ENCODE measurements at regions not wholly inside any gene's neighbourhood (a gene's known extent, or its start where the extent isn't known, plus 50 kb on each side); places are given as distances from the start of the nearest gene placed in this dataset.

DNA sequence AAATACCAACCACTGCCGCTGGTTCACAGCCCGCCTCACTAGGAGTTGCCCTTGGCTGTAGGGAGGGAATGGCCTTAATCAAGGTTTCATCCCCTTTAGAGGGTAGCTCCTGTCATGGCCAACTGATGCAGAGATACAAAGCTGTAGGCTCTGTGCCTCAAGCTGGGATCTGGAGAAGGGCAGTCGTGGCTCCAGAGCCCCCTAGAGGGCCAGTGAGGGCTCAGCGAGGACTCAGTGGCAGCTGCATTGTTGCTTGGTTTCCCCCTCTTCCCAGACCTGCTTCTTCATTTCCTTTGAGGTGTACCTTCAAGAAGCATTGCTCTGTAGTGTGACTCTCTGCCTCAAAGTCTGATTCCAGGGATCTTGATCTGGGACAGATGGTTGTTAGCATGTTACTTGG lies 302.1 kb downstream of the LPIN1 start:
- WGBS, 2 donors = 61 to 76% methylated on average over 4 of the region's 4 CpGs
- no peak for DNase-seq
- Histone ChIP-seq H3K9me3 (no peaks in the 10 kb centered on the region), H3K27me3 (no peaks in the 10 kb centered on the region), H3K36me3 (no peaks in the 10 kb centered on the region), H3K4me1 (no peaks in the 10 kb centered on the region), H3K27ac (no peak overlapping the region), H3K4me3 (no peak overlapping the region)
- intact Hi-C loops (cut with DNase I) = no loop called here
- TF ChIP-seq POLR2A (IDR thresholded peaks at IDR 0.05) (no peak), POLR2AphosphoS5 (IDR thresholded peaks at IDR 0.05) (no peak), EP300 (IDR thresholded peaks at IDR 0.05) (no peak)
- TF ChIP-seq, protein P1, sequence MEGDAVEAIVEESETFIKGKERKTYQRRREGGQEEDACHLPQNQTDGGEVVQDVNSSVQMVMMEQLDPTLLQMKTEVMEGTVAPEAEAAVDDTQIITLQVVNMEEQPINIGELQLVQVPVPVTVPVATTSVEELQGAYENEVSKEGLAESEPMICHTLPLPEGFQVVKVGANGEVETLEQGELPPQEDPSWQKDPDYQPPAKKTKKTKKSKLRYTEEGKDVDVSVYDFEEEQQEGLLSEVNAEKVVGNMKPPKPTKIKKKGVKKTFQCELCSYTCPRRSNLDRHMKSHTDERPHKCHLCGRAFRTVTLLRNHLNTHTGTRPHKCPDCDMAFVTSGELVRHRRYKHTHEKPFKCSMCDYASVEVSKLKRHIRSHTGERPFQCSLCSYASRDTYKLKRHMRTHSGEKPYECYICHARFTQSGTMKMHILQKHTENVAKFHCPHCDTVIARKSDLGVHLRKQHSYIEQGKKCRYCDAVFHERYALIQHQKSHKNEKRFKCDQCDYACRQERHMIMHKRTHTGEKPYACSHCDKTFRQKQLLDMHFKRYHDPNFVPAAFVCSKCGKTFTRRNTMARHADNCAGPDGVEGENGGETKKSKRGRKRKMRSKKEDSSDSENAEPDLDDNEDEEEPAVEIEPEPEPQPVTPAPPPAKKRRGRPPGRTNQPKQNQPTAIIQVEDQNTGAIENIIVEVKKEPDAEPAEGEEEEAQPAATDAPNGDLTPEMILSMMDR (IDR thresholded peaks at IDR 0.05) = no peak

DNA sequence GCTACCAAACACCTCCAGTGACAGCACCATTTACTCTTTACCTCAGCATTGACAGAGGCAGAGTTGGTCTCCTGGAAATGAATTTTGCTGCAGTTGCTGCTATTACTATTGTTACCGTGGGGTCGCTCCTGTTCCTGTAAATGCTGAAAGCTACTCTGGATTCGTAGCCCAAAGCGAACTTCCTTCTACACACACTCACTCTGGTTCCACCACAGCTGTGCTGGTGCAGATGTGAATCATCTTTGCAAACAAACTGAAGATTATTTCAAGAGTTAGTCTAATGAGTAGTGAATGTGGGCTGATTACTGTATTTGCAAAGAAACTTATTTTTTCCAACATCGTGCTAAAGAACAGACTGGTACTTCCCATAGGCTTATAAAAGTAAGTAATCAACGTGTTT lies 304.0 kb downstream of the LPIN1 start:
- Histone ChIP-seq H3K36me3 (no peaks in the 10 kb centered on the region), H3K4me1 (no peaks in the 10 kb centered on the region), H3K27me3 (no peaks in the 10 kb centered on the region), H3K9me3 (no peaks in the 10 kb centered on the region), H3K4me3 (no peak overlapping the region), H3K27ac (no peak overlapping the region)
- DNase-seq = no peak
- intact Hi-C loops (cut with DNase I) = no loop called here
- TF ChIP-seq, protein P1 (IDR thresholded peaks at IDR 0.05) = no peak
- TF ChIP-seq POLR2AphosphoS5 (IDR thresholded peaks at IDR 0.05) = no peak
- TF ChIP-seq EP300 (IDR thresholded peaks at IDR 0.05) = no peak
- TF ChIP-seq POLR2A (IDR thresholded peaks at IDR 0.05) = no peak
- 44 to 47% methylated on average over 6 of the region's 6 CpGs for WGBS, 2 donors

- WGBS, 2 donors = 82 to 89% methylated on average over 2 of the region's 2 CpGs
- Histone ChIP-seq H3K4me3 (no peak overlapping the region), H3K36me3 (no peaks in the 10 kb centered on the region), H3K27ac (no peak overlapping the region), H3K27me3 (no peaks in the 10 kb centered on the region), H3K4me1 (no peaks in the 10 kb centered on the region), H3K9me3 (no peaks in the 10 kb centered on the region)
- TF ChIP-seq, protein P1 (IDR thresholded peaks at IDR 0.05) = no peak
- TF ChIP-seq EP300 (IDR thresholded peaks at IDR 0.05) (no peak), POLR2A (IDR thresholded peaks at IDR 0.05) (no peak), POLR2AphosphoS5 (IDR thresholded peaks at IDR 0.05) (no peak)
- intact Hi-C loops (cut with DNase I) = no loop called here
- DNase-seq = no peak
Measured at GRCh38 chr2:12051831-12052230, 305.4 kb downstream of the LPIN1 start.

DNA sequence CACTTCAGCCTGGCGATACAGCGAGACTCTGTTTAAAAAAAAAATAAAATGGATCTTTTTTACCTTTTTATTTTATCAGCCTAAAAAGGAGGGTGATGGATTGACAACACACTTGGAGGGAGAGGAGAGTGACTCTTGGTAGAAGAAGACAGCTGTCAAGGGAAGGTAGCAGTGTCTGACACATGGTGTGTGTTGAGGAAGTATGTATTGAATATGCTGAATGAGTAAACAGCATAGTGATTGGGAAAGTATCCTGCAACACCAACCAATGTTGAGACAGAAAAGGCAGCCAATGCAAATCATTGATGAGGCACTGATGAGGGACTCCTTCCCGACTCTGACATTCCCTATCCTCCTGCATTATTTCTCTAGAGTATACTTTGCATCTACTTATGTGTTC lies 306.4 kb downstream of the LPIN1 start:
- no peak for DNase-seq
- Histone ChIP-seq H3K27ac (no peak overlapping the region), H3K27me3 (no peaks in the 10 kb centered on the region), H3K4me3 (no peak overlapping the region), H3K9me3 (no peaks in the 10 kb centered on the region), H3K36me3 (no peaks in the 10 kb centered on the region), H3K4me1 (no peaks in the 10 kb centered on the region)
- WGBS, 2 donors = 89 to 98% methylated on average over 3 of the region's 3 CpGs
- intact Hi-C loops (cut with DNase I) = no loop called here
- no peak for TF ChIP-seq POLR2AphosphoS5 (IDR thresholded peaks at IDR 0.05)
- no peak for TF ChIP-seq EP300 (IDR thresholded peaks at IDR 0.05)
- no peak for TF ChIP-seq POLR2A (IDR thresholded peaks at IDR 0.05)
- TF ChIP-seq, protein P1 (IDR thresholded peaks at IDR 0.05) = no peak

DNA sequence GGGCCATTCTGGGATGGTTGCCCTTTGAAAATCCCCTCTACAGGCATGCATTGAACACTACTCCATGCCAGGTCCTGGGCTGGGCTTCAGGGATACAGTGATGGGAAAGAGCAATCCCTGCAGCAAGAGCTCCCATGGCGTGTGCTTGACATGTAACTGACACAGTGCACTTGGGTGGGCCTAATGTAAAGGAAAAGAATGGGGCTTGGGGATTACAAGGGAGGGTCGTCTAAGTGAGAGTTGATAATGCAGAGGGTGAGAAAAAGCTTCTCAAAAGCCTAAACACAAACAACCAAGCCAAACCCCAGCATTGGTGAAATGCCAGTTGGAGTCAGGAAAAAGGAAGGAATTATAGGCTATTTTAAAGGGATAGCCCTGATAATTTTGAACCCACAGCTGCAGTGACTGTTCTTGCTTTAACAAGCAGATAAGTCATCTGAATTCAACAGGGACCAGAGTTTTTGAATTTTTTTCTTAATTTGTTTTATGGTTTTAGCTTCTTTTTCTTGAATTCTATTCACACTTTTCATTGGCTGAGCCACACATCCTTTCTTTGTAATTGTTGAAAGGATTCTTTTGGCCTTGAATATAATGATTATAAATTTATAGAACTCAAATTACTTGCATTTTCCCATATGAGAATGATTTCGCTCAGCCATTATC lies 308.7 kb downstream of the LPIN1 start:
- H3K9me3 ChIP-seq = no peaks in the 10 kb centered on the region
- TF ChIP-seq POLR2A (IDR thresholded peaks at IDR 0.05) = no peak
- TF ChIP-seq POLR2AphosphoS5 (IDR thresholded peaks at IDR 0.05) = no peak
- TF ChIP-seq, protein P1 (IDR thresholded peaks at IDR 0.05) = no peak
- no peak for TF ChIP-seq EP300 (IDR thresholded peaks at IDR 0.05)
- H3K4me1 ChIP-seq = no peaks in the 10 kb centered on the region
- H3K4me3 ChIP-seq = no peak overlapping the region
- H3K27me3 ChIP-seq = no peaks in the 10 kb centered on the region
- H3K27ac ChIP-seq = no peak overlapping the region
- WGBS, 2 donors = 62 to 80% methylated on average over 3 of the region's 3 CpGs
- no peak for DNase-seq
- H3K36me3 ChIP-seq = no peaks in the 10 kb centered on the region
- intact Hi-C loops (cut with DNase I) = no loop called here
